ENCODE measurements at regions not wholly inside any gene's neighbourhood (a gene's known extent, or its start where the extent isn't known, plus 50 kb on each side); places are given as distances from the start of the nearest gene placed in this dataset.

GRCh38 chr13:73967397-73968165 lies 166.6 kb downstream of the KLF12 start:
- no peak for TF ChIP-seq CTCF (conservative IDR thresholded peaks at IDR 0.05; ENCODE audit: low read depth, low read length)
- no peak for TF ChIP-seq EZH2 (IDR thresholded peaks at IDR 0.05; ENCODE audit: low read length, unreplicated experiment)

Data from PC-3 (cell line).